ENCODE measurements at regions not wholly inside any gene's neighbourhood (a gene's known extent, or its start where the extent isn't known, plus 50 kb on each side); places are given as distances from the start of the nearest gene placed in this dataset.

DNA sequence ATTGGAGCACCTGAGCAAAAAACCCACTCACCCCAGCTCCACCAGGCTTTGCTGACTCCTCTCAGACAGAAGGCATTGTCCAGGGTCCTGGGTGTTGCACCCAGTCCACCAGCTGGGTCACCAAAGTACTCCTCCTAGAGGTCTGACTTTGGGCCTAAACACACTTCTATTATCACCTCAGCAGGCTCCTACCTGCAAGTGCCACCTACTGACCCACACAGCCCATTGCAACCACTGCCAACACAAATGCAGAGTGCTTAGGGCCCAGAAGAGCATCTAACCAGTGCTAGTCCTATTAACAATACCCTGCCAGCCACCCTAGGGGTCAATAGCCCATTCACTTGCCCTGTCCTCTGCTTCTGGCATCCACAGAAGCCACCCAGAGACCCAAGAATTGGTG lies 178.1 kb downstream of the DDX3Y start:
- H3K4me3 ChIP-seq (ENCODE audit: low read depth, low read length), result no peak overlapping the region
- DNase-seq (ENCODE audit: low read depth), result no peak
- TF ChIP-seq CTCF (conservative IDR thresholded peaks at IDR 0.05; ENCODE audit: low read depth, low read length), result no peak

DNA sequence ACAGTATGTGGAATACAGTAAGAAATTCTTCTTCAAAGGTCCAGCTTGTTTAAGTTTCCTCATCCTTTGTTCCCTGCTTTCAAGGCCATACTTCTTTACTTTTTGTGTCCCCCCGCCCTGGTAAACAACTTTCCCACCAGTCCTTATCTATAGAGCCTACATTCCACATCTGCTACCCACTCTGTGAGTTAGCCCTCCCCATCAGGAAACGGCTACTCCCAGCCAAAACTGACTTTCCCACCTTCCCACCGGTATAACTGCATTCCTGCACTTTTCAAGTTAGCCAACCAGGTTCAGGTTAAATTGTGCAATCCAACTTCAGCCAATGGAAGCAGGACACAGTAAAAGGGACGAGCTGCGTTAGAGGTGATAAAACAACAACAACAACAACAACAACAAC lies 186.9 kb downstream of the DDX3Y start:
- no peak for DNase-seq (ENCODE audit: low read depth)
- no peak for TF ChIP-seq CTCF (conservative IDR thresholded peaks at IDR 0.05; ENCODE audit: low read depth, low read length)
- H3K4me3 ChIP-seq (ENCODE audit: low read depth, low read length), result no peak overlapping the region

DNA sequence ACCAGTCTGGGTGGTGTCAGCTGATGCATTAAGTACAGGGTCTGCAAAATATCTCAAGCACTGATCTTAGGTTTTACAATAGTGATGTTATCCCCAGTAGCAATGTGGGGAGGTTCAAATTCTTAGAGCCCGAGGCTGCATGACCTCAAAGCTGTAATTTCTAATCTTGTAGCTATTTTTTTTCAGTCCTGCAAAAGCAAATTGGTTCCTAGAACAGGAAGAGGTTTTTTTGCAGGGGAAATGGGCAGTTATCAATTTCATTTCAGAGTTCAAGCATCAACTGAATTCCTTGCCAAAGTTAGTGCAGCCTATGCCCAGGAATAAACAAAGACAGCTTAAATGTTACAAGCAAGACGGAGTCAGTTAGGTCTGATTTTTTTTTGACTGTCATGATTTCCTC lies 188.3 kb downstream of the DDX3Y start:
- no peak for DNase-seq (ENCODE audit: low read depth)
- H3K4me3 ChIP-seq (ENCODE audit: low read depth, low read length), result no peak overlapping the region

GRCh38 chrY:13093461-13093860 lies 188.8 kb downstream of the DDX3Y start:
- no peak overlapping the region for H3K4me3 ChIP-seq (ENCODE audit: low read depth, low read length)
- no peak for TF ChIP-seq CTCF (conservative IDR thresholded peaks at IDR 0.05; ENCODE audit: low read depth, low read length)
- DNase-seq (ENCODE audit: low read depth), result no peak

More for the DNA sequence above, 188.3 kb downstream of the DDX3Y start:
- no peak for TF ChIP-seq CTCF (conservative IDR thresholded peaks at IDR 0.05; ENCODE audit: low read depth, low read length)

DNA sequence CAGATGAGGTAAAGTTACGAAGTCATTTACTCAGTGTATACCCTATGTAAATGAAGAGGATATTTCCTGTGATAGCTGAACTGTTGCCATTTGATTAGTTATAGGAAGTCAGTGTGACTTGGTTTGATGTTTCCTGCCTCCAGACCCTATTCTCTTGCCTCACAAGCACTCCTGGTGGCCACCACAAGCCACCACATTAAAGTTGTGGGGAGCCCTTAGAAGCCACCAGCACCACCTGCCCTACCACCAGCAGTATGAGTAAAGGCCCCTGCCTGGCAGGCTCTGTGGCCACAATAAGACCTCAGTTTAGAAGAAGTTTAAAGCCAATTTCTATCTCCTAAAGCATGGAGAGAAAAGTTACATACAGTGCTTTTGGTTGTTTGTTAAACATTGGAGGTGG lies 189.7 kb downstream of the DDX3Y start:
- DNase-seq (ENCODE audit: low read depth), result no peak
- H3K4me3 ChIP-seq (ENCODE audit: low read depth, low read length), result no peak overlapping the region
- no peak for TF ChIP-seq CTCF (conservative IDR thresholded peaks at IDR 0.05; ENCODE audit: low read depth, low read length)

DNA sequence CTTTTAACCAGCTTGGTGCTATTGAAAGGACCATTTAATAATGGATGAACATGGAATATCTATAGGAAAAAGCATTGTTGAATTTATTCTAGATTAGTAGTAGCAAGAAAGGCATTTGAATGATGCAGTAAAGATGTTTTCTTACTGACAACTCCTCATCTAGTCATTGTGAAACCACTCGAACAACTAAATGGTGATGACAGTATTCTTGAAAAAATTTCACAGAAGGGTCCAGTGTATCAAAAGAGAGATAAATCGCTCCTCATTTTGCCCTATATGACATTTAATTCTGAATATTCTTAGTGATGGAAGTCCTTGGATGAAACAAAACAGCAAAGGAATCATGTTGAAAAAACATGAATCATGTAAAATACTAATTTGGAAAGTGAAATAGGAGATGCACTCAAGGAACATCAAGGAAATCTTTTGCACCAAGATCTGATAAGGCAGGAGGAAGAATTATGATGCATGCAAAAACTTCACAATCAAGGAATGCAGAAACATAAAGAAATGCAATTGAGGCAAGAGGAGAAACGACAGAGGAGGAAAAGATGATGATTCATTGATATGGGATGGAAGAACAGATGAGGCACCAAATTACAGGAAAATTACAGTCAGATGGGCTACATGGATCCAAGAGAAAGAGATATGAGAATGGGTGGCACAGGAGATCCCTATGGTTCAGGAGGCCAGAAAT lies 190.4 kb downstream of the DDX3Y start:
- DNase-seq (ENCODE audit: low read depth), result no peak
- TF ChIP-seq CTCF (conservative IDR thresholded peaks at IDR 0.05; ENCODE audit: low read depth, low read length), result no peak
- H3K4me3 ChIP-seq (ENCODE audit: low read depth, low read length), result no peak overlapping the region

DNA sequence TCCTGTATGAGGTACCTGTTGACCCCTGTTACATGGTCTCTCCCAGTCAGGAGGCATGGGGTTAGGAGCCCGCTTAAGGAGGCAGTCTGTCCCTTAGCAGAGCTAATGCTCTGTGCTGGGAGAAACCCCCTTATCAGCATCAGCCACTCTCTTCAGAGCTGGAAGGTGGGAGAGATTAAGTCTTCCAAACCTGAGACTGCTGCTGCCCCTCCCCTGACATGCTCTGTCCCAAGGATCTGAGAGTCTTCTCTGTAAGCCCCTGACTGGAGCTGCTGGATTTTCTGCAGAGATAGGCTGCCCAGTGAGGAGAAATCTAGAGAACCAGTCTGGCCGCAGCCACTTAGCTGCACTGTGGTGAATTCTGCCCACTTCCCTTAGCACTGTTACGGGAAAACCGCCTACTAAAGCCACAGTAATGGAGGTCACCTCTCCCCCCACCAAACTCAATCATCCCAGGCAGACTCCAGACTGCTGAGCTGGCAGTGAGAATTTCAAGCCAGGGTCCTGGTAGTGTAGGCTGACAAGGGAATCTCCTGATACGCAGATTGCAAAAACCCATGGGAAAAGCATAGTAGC lies 222.3 kb downstream of the DDX3Y start:
- H3K4me3 ChIP-seq (ENCODE audit: low read depth, low read length), result no peak overlapping the region
- TF ChIP-seq CTCF (conservative IDR thresholded peaks at IDR 0.05; ENCODE audit: low read depth, low read length), result no peak
- no peak for DNase-seq (ENCODE audit: low read depth)
